Natural killer cell (primary cell): ENCODE measurements at regions not wholly inside any gene's neighbourhood (a gene's known extent, or its start where the extent isn't known, plus 50 kb on each side); places are given as distances from the start of the nearest gene placed in this dataset.

Source experiments
- ATAC-seq, 3 donors: fragments of 150-1000 bp in 2 of 3; fragments of 200-7000 bp in 1 of 3; cut with Tn5 transposase; 1 replicate in 1 of 3; 2 replicates in 2 of 3; pipeline ENCODE4 v1.10.0; 2021; ENCODE audit warnings: mild to moderate bottlenecking in 2 of 3, moderate library complexity in 2 of 3
- DNase-seq, 2 donors: peaks; one replicate each; pipeline versions ENCODE4 v3.0.0 to v3.0.0-alpha.2; 2013 to 2021; ENCODE audit warnings: mixed read lengths in 1 of 2
- H3K27ac ChIP-seq: one replicate; pipeline ENCODE4 v1.5.1; 2013; ENCODE audit warnings: mild to moderate bottlenecking, low read length
- H3K27me3 ChIP-seq: one replicate; pipeline ENCODE4 v1.6.1; 2013; ENCODE audit warnings: low read length; ENCODE audit not compliant: control insufficient read depth, insufficient read depth
- H3K36me3 ChIP-seq: one replicate; pipeline ENCODE4 v1.6.1; 2013; ENCODE audit warnings: low read length; ENCODE audit not compliant: control insufficient read depth, insufficient read depth
- H3K4me1 ChIP-seq: one replicate; pipeline ENCODE4 v1.6.1; 2013; ENCODE audit warnings: low read length; ENCODE audit not compliant: control insufficient read depth, insufficient read depth
- H3K4me3 ChIP-seq: one replicate; pipeline ENCODE4 v1.5.1; 2013; ENCODE audit warnings: low read length
- H3K9me3 ChIP-seq: one replicate; pipeline ENCODE4 v1.6.1; 2013; ENCODE audit warnings: low read length; ENCODE audit not compliant: control insufficient read depth, insufficient read depth
- H3K27ac Mint-ChIP-seq, 2 donors: one replicate each; pipeline ENCODE4 v1.8.0; 2022; ENCODE audit warnings: mild to moderate bottlenecking in 2 of 2, mixed read lengths in 2 of 2, moderate library complexity in 1 of 2
- H3K27me3 Mint-ChIP-seq, 2 donors: one replicate each; pipeline ENCODE4 v1.8.0; 2022; ENCODE audit warnings: low read depth in 2 of 2, mixed read lengths in 2 of 2
- H3K36me3 Mint-ChIP-seq: one replicate; pipeline ENCODE4 v1.8.0; 2022; ENCODE audit warnings: mixed read lengths
- H3K4me1 Mint-ChIP-seq, 2 donors: one replicate each; pipeline ENCODE4 v1.8.0; 2022; ENCODE audit warnings: mixed read lengths in 2 of 2
- H3K4me3 Mint-ChIP-seq: one replicate; pipeline ENCODE4 v1.8.0; 2022; ENCODE audit warnings: mild to moderate bottlenecking, moderate library complexity, mixed read lengths
- H3K9me3 Mint-ChIP-seq, 2 donors: one replicate each; pipeline ENCODE4 v1.8.0; 2022; ENCODE audit warnings: mixed read lengths in 2 of 2
- WGBS: methylation state at CpG from one replicate; pipeline ENCODE4 v1.1.7; 2013; ENCODE audit warnings: missing lambda C conversion rate; ENCODE audit not compliant: insufficient coverage; 5-methylcytosine and 5-hydroxymethylcytosine counted together
- intact Hi-C: fragments of 100-400 bp; cut with micrococcal nuclease; formaldehyde crosslinking; loops from one replicate; pipeline ENCODE4 v1.14.2; 2022
- TF ChIP-seq, protein P1 (sequence below): fragments of 200-600 bp; IDR thresholded peaks from one replicate; pipeline ENCODE4 v1.8.0; 2022; ENCODE audit warnings: antibody characterized with exemption

DNA sequence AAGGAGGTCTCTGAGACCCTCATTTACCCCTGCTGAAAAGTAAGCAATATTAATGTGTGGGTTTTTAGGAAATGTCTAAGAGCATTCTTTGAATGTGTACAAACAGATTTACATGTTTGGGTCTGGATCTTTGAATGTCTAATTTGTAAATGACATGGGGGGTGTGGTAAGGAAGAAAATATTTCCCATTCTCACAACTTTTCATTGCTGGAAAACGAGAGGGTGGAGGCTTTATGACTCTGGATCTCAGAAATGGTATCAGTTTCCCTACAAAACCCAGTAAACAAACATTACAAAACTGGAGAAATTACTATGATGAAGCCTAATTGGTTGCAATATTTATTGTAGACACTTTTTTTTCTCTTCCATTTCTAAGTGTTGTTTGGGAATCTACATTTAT is 98.1 kb upstream of the FOXB1 start:
- H3K4me1 ChIP-seq = no peaks in the 10 kb centered on the region
- WGBS = no CpG with 5 or more reads among the region's 1 CpG
- H3K4me3 Mint-ChIP-seq = no peak overlapping the region
- H3K27me3 ChIP-seq = peaks cover 8% of the 10 kb centered on the region
- no peak overlapping the region for H3K4me3 ChIP-seq
- no peak overlapping the region for H3K27ac ChIP-seq
- ATAC-seq = no peak
- no peaks in the 10 kb centered on the region for H3K4me1 Mint-ChIP-seq
- no peaks in the 10 kb centered on the region for H3K9me3 ChIP-seq
- TF ChIP-seq, protein P1, sequence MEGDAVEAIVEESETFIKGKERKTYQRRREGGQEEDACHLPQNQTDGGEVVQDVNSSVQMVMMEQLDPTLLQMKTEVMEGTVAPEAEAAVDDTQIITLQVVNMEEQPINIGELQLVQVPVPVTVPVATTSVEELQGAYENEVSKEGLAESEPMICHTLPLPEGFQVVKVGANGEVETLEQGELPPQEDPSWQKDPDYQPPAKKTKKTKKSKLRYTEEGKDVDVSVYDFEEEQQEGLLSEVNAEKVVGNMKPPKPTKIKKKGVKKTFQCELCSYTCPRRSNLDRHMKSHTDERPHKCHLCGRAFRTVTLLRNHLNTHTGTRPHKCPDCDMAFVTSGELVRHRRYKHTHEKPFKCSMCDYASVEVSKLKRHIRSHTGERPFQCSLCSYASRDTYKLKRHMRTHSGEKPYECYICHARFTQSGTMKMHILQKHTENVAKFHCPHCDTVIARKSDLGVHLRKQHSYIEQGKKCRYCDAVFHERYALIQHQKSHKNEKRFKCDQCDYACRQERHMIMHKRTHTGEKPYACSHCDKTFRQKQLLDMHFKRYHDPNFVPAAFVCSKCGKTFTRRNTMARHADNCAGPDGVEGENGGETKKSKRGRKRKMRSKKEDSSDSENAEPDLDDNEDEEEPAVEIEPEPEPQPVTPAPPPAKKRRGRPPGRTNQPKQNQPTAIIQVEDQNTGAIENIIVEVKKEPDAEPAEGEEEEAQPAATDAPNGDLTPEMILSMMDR = no peak
- H3K36me3 Mint-ChIP-seq = no peaks in the 10 kb centered on the region
- H3K27ac Mint-ChIP-seq = no peak overlapping the region
- no peaks in the 10 kb centered on the region for H3K9me3 Mint-ChIP-seq
- intact Hi-C loops = no loop called here
- peaks cover 30 to 60% of the 10 kb centered on the region in 2 donors for H3K27me3 Mint-ChIP-seq
- H3K36me3 ChIP-seq = no peaks in the 10 kb centered on the region
- no peak for DNase-seq

DNA sequence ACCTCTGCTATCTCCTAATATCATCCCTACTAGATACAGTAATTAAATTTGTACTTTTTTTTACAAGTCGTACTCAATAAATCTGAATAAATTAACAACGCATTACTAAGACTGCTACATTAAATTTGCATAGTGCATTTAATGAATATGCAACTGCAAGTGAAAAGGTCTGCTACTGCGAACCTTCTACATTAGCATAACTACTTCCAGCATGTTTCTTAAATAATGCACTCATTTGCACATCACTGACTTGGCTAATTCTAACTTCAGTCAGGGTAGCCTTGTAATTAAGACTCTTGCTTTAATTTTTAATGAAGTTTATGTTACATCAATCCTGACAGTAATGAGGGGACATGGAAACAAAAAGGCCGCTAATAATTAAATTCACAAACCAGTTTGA is 98.9 kb upstream of the FOXB1 start:
- Histone ChIP-seq H3K9me3 (no peaks in the 10 kb centered on the region), H3K4me1 (no peaks in the 10 kb centered on the region), H3K27ac (no peak overlapping the region), H3K27me3 (peaks cover 8% of the 10 kb centered on the region), H3K36me3 (no peaks in the 10 kb centered on the region), H3K4me3 (no peak overlapping the region)
- no peak for ATAC-seq
- H3K4me3 Mint-ChIP-seq = no peak overlapping the region
- TF ChIP-seq, protein P1 = no peak
- WGBS = 77% methylated on average over 3 of the region's 4 CpGs
- no peak for DNase-seq
- H3K4me1 Mint-ChIP-seq = no peaks in the 10 kb centered on the region
- H3K9me3 Mint-ChIP-seq = no peaks in the 10 kb centered on the region
- H3K27ac Mint-ChIP-seq = no peak overlapping the region
- no peaks in the 10 kb centered on the region for H3K36me3 Mint-ChIP-seq
- intact Hi-C loops = no loop called here
- peaks cover 29 to 56% of the 10 kb centered on the region in 2 donors for H3K27me3 Mint-ChIP-seq

DNA sequence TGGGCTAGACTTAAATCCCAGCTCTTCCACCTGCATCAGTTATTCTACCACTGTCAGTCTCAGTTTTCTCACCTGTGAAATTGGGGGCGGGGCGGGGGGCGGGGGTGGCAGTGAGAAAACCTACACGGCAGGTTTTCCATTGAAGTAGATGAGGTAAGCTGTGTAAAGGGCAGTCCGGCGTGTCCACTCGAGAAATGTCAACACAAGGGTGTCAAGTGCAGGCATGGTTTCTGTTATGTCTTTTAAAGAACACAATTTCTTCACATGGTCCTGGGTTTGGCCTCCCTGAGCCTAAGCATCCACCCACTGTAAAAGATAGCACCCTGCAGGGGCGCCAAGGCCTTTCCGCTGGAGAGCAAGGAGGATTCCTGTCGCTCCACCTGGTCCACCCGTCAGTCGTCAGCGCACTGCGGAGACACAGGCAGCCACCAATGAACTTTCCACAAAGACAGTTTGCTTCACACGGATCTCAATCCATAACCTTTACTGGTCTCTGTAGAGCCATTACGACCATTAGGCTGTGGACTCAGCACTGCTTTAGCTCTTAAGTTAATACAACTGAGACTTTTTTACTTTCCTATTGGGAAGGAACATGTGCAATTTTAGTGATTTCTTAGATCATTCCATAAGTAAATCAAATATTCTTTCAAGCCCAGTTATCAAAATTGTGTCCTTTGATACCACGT is 99.5 kb upstream of the FOXB1 start:
- DNase-seq (no peak), ATAC-seq (no peak)
- Mint-ChIP-seq H3K4me3 (no peak overlapping the region), H3K27ac (no peak overlapping the region), H3K36me3 (no peaks in the 10 kb centered on the region), H3K9me3 (no peaks in the 10 kb centered on the region), H3K4me1 (no peaks in the 10 kb centered on the region), H3K27me3 (peaks cover 28 to 55% of the 10 kb centered on the region in 2 donors)
- intact Hi-C loops = no loop called here
- Histone ChIP-seq H3K27ac (no peak overlapping the region), H3K4me1 (no peaks in the 10 kb centered on the region), H3K36me3 (no peaks in the 10 kb centered on the region), H3K4me3 (no peak overlapping the region), H3K9me3 (no peaks in the 10 kb centered on the region), H3K27me3 (peaks cover 8% of the 10 kb centered on the region)
- WGBS = 59% methylated on average over 17 of the region's 17 CpGs
- TF ChIP-seq, protein P1 = no peak

DNA sequence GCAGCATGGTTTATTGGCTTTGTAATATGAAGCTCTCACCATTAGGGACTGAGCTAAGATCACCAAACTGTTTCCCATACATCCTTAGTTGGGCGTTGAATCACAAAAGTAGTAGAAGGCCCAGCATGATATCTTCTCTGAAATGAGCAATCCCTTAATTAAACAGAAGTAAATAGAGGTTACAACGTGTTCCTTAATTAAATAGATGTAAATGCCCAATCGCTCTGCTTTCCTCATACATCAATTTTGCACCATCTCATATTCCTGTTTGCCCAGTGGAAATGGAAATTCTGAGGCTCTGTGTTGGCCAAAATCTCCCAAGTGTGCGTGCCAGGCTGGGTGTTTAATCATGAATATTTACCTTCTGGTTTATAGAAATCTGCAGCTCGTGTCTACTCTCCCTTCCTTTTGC is 107.4 kb upstream of the FOXB1 start:
- WGBS = 92% methylated on average over 3 of the region's 5 CpGs
- Mint-ChIP-seq H3K27me3 (peaks cover 10 to 58% of the 10 kb centered on the region in 2 donors), H3K36me3 (no peaks in the 10 kb centered on the region), H3K4me3 (no peak overlapping the region), H3K9me3 (no peaks in the 10 kb centered on the region), H3K4me1 (no peaks in the 10 kb centered on the region), H3K27ac (no peak overlapping the region)
- H3K4me1 ChIP-seq = no peaks in the 10 kb centered on the region
- no peaks in the 10 kb centered on the region for H3K9me3 ChIP-seq
- no peak overlapping the region for H3K27ac ChIP-seq
- ATAC-seq (no peak), DNase-seq (no peak)
- H3K36me3 ChIP-seq = no peaks in the 10 kb centered on the region
- intact Hi-C loops = no loop called here
- no peak overlapping the region for H3K4me3 ChIP-seq
- no peaks in the 10 kb centered on the region for H3K27me3 ChIP-seq
- TF ChIP-seq, protein P1 = no peak
